Right lobe of liver (tissue), 6 donors: ENCODE measurements at regions not wholly inside any gene's neighbourhood (a gene's known extent, or its start where the extent isn't known, plus 50 kb on each side); places are given as distances from the start of the nearest gene placed in this dataset.

Source experiments
- ATAC-seq, 4 donors: fragments of 200-7000 bp; cut with Tn5 transposase; one replicate each; pipeline ENCODE4 v1.9.1; 2020; ENCODE audit warnings: mild to moderate bottlenecking in 4 of 4, moderate library complexity in 4 of 4
- DNase-seq, 3 donors: peaks; one replicate each; pipeline ENCODE4 v3.0.0-alpha.2; 2020
- H3K27ac ChIP-seq, 3 donors: fragments of 200-600 bp; one replicate each; pipeline ENCODE4 v1.8.0; 2022
- H3K27me3 ChIP-seq, 2 donors: fragments of 200-600 bp; one replicate each; pipeline ENCODE4 v1.8.0; 2022
- H3K36me3 ChIP-seq, 4 donors: fragments of 200-600 bp; sonication (generic) in 1 of 4; one replicate each; pipeline versions ENCODE4 v1.5.1 to v1.8.0; 2017 to 2022; ENCODE audit warnings: control low read depth in 1 of 4
- H3K4me1 ChIP-seq, 4 donors: fragments of 200-600 bp; sonication (generic) in 1 of 4; one replicate each; pipeline versions ENCODE4 v1.5.1 to v1.8.0; 2017 to 2022; ENCODE audit warnings: control low read depth in 1 of 4
- H3K4me3 ChIP-seq, 3 donors: fragments of 200-600 bp; one replicate each; pipeline ENCODE4 v1.8.0; 2022
- H3K9me3 ChIP-seq, 4 donors: fragments of 200-600 bp; sonication (generic) in 1 of 4; one replicate each; pipeline versions ENCODE4 v1.5.1 to v1.8.0; 2017 to 2022; ENCODE audit warnings: control low read depth in 1 of 4
- CTCF ChIP-seq, 4 donors: fragments of 200-600 bp in 3 of 4; fragments of 450-650 bp in 1 of 4; IDR thresholded peaks; one replicate each; pipeline versions ENCODE4 v1.5.1 to v1.8.0; 2016 to 2022; ENCODE audit warnings: antibody characterized with exemption in 4 of 4, mild to moderate bottlenecking in 2 of 4
- POLR2A ChIP-seq: fragments of 450-650 bp; IDR thresholded peaks from one replicate; pipeline ENCODE4 v1.6.1; 2017; ENCODE audit warnings: antibody characterized with exemption, mild to moderate bottlenecking
- WGBS: methylation state at CpG from one replicate; pipeline ENCODE4 v1.1.6; 2018; ENCODE audit warnings: low coverage, low lambda C conversion rate; ENCODE audit not compliant: insufficient coverage; ENCODE audit errors: missing lambda C conversion rate; 5-methylcytosine and 5-hydroxymethylcytosine counted together
- intact Hi-C, 2 donors: fragments of 100-400 bp; cut with DNase I; formaldehyde crosslinking; loops; one replicate each; pipeline versions ENCODE4 v1.11.2 to v1.14.1; 2022
- donor health status: DM: no; HTN: yes; CAD: no.
- donor health status: DM: no; HTN: no; CAD: no.
- donor health status: DM: no; HTN: no; CAD: no.
- donor health status: DM: no; HTN: yes; CAD: no.
- donor health status: DM: no; HTN: yes; CAD: no.

DNA sequence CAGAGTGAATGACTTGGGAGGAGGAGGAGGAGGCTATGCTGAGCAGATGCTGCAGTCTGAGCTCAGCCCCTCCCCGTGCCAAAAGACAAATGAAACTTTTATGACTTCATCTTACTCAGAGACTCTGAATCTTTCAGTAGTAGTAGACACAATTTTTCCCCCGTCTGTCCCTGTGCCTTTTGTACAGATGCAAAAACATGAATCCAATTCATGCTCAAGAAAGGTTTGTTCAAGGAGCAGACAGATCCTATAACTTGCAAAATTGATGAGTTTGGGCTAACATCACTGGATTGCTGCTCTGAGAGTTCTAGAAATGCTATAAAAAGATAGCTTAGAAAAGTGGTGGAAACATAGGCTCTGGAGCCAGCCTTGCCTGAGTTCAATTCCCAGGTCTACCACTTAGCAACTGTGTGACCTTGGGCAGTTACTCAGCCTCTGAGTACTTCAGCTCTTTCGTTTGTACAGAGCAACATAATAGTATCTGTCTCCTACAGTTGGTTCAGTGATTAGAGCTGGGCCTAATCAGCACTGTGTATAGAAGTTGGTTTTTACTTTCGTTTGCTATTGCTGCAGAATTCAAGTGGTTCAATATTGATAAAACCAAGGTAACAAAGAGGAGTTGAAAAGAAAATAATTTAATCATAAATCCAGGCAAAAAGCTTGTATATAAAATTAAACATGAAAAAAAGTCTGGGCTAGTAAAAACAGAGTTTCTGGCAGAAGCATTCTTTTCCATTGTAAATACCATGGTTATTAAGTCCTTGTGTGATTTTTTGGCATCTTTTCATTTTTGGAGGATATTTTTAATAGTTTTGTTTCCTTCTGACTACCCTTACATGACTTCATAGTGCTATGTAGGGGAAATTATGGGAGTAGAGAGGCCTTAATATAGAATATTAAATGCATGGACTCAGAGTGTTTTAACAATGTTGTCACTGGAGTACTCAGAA lies 174.2 kb upstream of the ZNF32 start:
- intact Hi-C loops: no loop called here
- Histone ChIP-seq H3K27me3 (no peaks in the 10 kb centered on the region), H3K4me1 (no peaks in the 10 kb centered on the region), H3K27ac (no peak overlapping the region), H3K36me3 (no peaks in the 10 kb centered on the region), H3K4me3 (no peak overlapping the region), H3K9me3 (no peaks in the 10 kb centered on the region)
- TF ChIP-seq CTCF (IDR thresholded peaks at IDR 0.05) (no peak), POLR2A (no peak)
- ATAC-seq: no peak
- WGBS: 58% methylated on average over 4 of the region's 4 CpGs
- DNase-seq: no peak

- Histone ChIP-seq H3K4me1 (no peaks in the 10 kb centered on the region), H3K4me3 (no peak overlapping the region), H3K36me3 (no peaks in the 10 kb centered on the region), H3K27ac (no peak overlapping the region), H3K27me3 (no peaks in the 10 kb centered on the region), H3K9me3 (no peaks in the 10 kb centered on the region)
- 100% methylated on average over 1 of the region's 2 CpGs for WGBS
- DNase-seq (no peak), ATAC-seq (no peak)
- TF ChIP-seq CTCF (IDR thresholded peaks at IDR 0.05) (no peak), POLR2A (no peak)
- intact Hi-C loops: no loop called here
These were observed 172.4 kb upstream of the ZNF32 start for GRCh38 chr10:43821103-43821502.

DNA sequence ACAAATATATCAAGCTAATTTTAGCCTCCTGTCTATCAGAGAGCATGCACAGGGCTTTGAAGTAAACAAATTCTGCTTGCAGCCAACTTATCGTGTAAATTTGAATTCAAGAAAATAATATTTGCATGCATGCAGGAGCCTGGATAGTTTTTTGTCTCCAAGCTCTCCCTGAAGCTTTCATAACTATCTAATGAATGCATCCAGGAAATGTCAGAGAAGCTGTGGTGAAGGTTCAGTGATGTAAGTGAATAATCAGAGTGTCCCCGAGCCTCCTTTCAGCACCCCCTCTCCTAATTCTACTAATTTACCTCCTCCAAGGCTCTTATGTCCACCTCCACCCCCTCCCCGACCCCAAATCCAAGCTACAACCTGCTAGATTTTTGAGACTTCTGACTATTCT lies 172.0 kb upstream of the ZNF32 start:
- no peak for TF ChIP-seq CTCF (IDR thresholded peaks at IDR 0.05)
- TF ChIP-seq POLR2A: no peak
- Histone ChIP-seq H3K4me1 (no peaks in the 10 kb centered on the region), H3K36me3 (no peaks in the 10 kb centered on the region), H3K27ac (no peak overlapping the region), H3K27me3 (no peaks in the 10 kb centered on the region), H3K4me3 (no peak overlapping the region), H3K9me3 (no peaks in the 10 kb centered on the region)
- DNase-seq: no peak
- 42% methylated on average over 3 of the region's 3 CpGs for WGBS
- no peak for ATAC-seq
- intact Hi-C loops: no loop called here

- whole genome bisulfite sequencing: 82% methylated on average over 9 of the region's 22 CpGs
- TF ChIP-seq POLR2A (no peak), CTCF (IDR thresholded peaks at IDR 0.05) (no peak)
- H3K4me3 ChIP-seq: no peak overlapping the region
These were observed 171.0 kb upstream of the ZNF32 start for GRCh38 chr10:43819464-43820230.

More at GRCh38 chr10:43819464-43820230, 171.0 kb upstream of the ZNF32 start:
- peak in 1 of 4 donors; percentile 26 for ATAC-seq
- Histone ChIP-seq H3K9me3 (no peaks in the 10 kb centered on the region), H3K27me3 (no peaks in the 10 kb centered on the region), H3K27ac (peak overlapping the region in 1 of 3 donors; percentile 26), H3K36me3 (no peaks in the 10 kb centered on the region), H3K4me1 (no peaks in the 10 kb centered on the region)
- DNase-seq: no peak
- intact Hi-C loops: no loop called here
